HepG2 (cell line): ENCODE measurements at regions not wholly inside any gene's neighbourhood (a gene's known extent, or its start where the extent isn't known, plus 50 kb on each side); places are given as distances from the start of the nearest gene placed in this dataset.

Experiments
- ATAC-seq: fragments of 200-7000 bp; cut with Tn5 transposase; 3 replicates; pipeline ENCODE4 v1.9.1; 2020; ENCODE audit warnings: mild to moderate bottlenecking, moderate library complexity
- BruUV-seq: library from RNA; stranded (reverse); fragments of 400-500 nt; replicated peaks from 2 replicates; lab custom pipeline; 2021; lab: Mats Ljungman, UMichigan
- CTCF ChIA-PET: fragments of 300-600 bp; formaldehyde crosslinking; extraction: SDS; loops from one replicate; lab custom pipeline; 2021; ENCODE audit warnings: low total read pairs, inconsistent platforms, low intra/inter-chr PET ratio; lab: Yijun Ruan, JAX
- POLR2A ChIA-PET: fragments of 350-600 bp; sonication (Branson Sonifier 250); formaldehyde crosslinking; loops from one replicate; lab custom pipeline; 2020; ENCODE audit warnings: antibody characterized with exemption, inconsistent platforms; lab: Yijun Ruan, JAX
- DNase-seq: peaks from one replicate; pipeline ENCODE4 v3.0.0-alpha.2; 2015; ENCODE audit warnings: low spot score
- FAIRE-seq: peaks from 3 replicates; lab custom pipeline; 2011; peaks lifted over from hg19 to GRCh38; lab: Jason Lieb, UNC
- H2AFZ ChIP-seq: one replicate; pipeline ENCODE4 v1.6.1; 2011; ENCODE audit warnings: low read length, inconsistent platforms
- H3K27ac ChIP-seq: fragments of 300-600 bp; 3 replicates; pipeline ENCODE4 v1.8.0; 2011; ENCODE audit warnings: mixed run types, mild to moderate bottlenecking, mixed read lengths, low read length, inconsistent platforms; ENCODE audit not compliant: insufficient read depth; ENCODE audit errors: extremely low read length
- H3K27me3 ChIP-seq, 2 experiments: fragments of 200-600 bp in 1 of 2; 2 replicates in 1 of 2; 3 replicates in 1 of 2; pipeline versions ENCODE4 v1.6.0 to v1.8.0; 2011; ENCODE audit warnings: low read length in 2 of 2, mild to moderate bottlenecking in 2 of 2, moderate library complexity in 2 of 2, inconsistent platforms in 1 of 2; ENCODE audit not compliant: insufficient read depth in 2 of 2, control insufficient read depth in 1 of 2
- H3K36me3 ChIP-seq, 2 experiments: fragments of 200-600 bp in 1 of 2; replicated peaks in 1 of 2; 2 replicates in 1 of 2; 3 replicates in 1 of 2; pipeline versions ENCODE4 v1.5.1 to v1.8.0; 2011; ENCODE audit warnings: low read length in 2 of 2, inconsistent platforms in 1 of 2; ENCODE audit not compliant: insufficient read depth in 2 of 2, control insufficient read depth in 1 of 2
- H3K4me1 ChIP-seq: 2 replicates; pipeline ENCODE4 v1.5.1; 2012; ENCODE audit warnings: low read length, inconsistent platforms; ENCODE audit not compliant: insufficient read depth
- H3K4me2 ChIP-seq: 2 replicates; pipeline ENCODE4 v1.6.0; 2011; ENCODE audit warnings: low read depth, low read length, inconsistent platforms
- H3K4me3 ChIP-seq, 3 experiments: fragments of 200-600 bp in 1 of 3; sonication (generic), shearing (Covaris generic) in 1 of 3; replicated peaks in 1 of 3; 2 replicates each; pipeline ENCODE4 v1.5.1; 2011 to 2016; ENCODE audit warnings: low read length in 3 of 3, inconsistent platforms in 2 of 3, low read depth in 2 of 3, mild to moderate bottlenecking in 2 of 3, control low read depth in 1 of 3, mixed read lengths in 1 of 3; ENCODE audit not compliant: insufficient read depth in 1 of 3
- H3K79me2 ChIP-seq: one replicate; pipeline ENCODE4 v1.6.1; 2011; ENCODE audit warnings: low read length, inconsistent platforms; ENCODE audit not compliant: insufficient read depth
- H3K9ac ChIP-seq: 2 replicates; pipeline ENCODE4 v1.6.0; 2011; ENCODE audit warnings: mild to moderate bottlenecking, low read depth, low read length, inconsistent platforms; ENCODE audit not compliant: insufficient read depth
- H3K9me3 ChIP-seq: 2 replicates; pipeline ENCODE4 v1.5.1; 2012; ENCODE audit warnings: mild to moderate bottlenecking, low read length
- H4K20me1 ChIP-seq: 2 replicates; pipeline ENCODE4 v1.6.0; 2011; ENCODE audit warnings: inconsistent platforms, mild to moderate bottlenecking, low read length, moderate library complexity; ENCODE audit not compliant: insufficient read depth
- KDM6A ChIP-seq: IDR thresholded peaks from 2 replicates; pipeline ENCODE4 v1.6.1; 2016; ENCODE audit warnings: low read depth
- RBAK ChIP-seq: sonication (generic); formaldehyde crosslinking; IDR thresholded peaks from 2 replicates; pipeline ENCODE4 v1.5.1; 2020; ENCODE audit warnings: mild to moderate bottlenecking, missing genetic modification reagents
- ZNF274 ChIP-seq: sonication (generic); formaldehyde crosslinking; IDR thresholded peaks from 2 replicates; pipeline ENCODE4 v1.5.1; 2020; ENCODE audit warnings: mild to moderate bottlenecking, missing genetic modification reagents
- ZNF629 ChIP-seq: sonication (generic); formaldehyde crosslinking; conservative IDR thresholded peaks from 2 replicates; pipeline ENCODE4 v1.5.0; 2020; ENCODE audit warnings: missing genetic modification reagents
- WGBS: methylation state at CpG from one replicate; pipeline ENCODE4 v1.1.6; 2017; ENCODE audit warnings: low lambda C conversion rate; 5-methylcytosine and 5-hydroxymethylcytosine counted together
- in situ Hi-C: cut with HindIII; loops from 2 replicates; pipeline ENCODE4 v1.10.0; 2017; ENCODE audit warnings: low pct_unique_long_range_greater_than_20kb; ENCODE audit not compliant: extremely low pct_ligation_motif_present
- intact Hi-C: fragments of 100-400 bp; cut with micrococcal nuclease; formaldehyde crosslinking; loops from one replicate; pipeline ENCODE4 v1.10.0; 2022; ENCODE audit not compliant: unreplicated experiment

DNA sequence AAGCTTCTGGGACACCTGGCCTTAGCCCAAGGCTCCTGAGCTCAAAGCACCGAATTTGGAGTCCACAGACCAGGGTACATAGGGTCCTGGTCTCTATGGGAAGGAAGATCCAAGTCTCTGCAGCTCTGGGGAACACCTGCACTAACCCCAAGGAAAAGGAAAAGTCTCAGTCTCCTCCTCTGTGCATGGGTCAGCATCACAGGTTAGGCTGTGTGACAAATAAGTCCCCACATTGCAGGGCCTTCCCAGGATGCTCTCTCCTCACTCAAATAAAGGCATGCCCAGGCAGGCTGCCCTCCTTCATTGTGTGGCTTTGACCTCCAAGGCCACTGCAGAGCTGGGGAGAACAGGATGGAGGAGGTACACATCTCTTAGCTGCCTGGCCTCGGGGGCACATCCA is 121.0 kb upstream of the ZMIZ1 start:
- Histone ChIP-seq H3K36me3 (no peaks in the 10 kb centered on the region), H3K4me1 (peaks cover 44% of the 10 kb centered on the region), H3K79me2 (no peaks in the 10 kb centered on the region), H3K9ac (no peak overlapping the region), H2AFZ (no peak overlapping the region), H3K27me3 (no peaks in the 10 kb centered on the region), H3K27ac (no peak overlapping the region), H3K4me3 (no peak overlapping the region), H3K9me3 (peaks cover 5% of the 10 kb centered on the region; the same call in 1 of the 2 replicates), H4K20me1 (no peaks in the 10 kb centered on the region), H3K4me2 (no peak overlapping the region)
- no peak for DNase-seq
- intact Hi-C loops (no loop called here), in situ Hi-C loops (no loop called here)
- 60% methylated on average over 2 of the region's 2 CpGs for WGBS
- ChIA-PET CTCF (no interaction called here), POLR2A (interaction anchor here (0.8 to 4.5 kb wide), 3 partner anchors 18 to 27 kb away, joined by 3 to 24 read pairs (median 3); no protein-coding TSS in a partner anchor)
- BruUV-seq: no TSS peak
- no peak for ATAC-seq
- FAIRE-seq: no peak
- TF ChIP-seq RBAK (peak; percentile 91), ZNF274 (no peak)
- TF ChIP-seq, all 625 proteins: peak for 1

DNA sequence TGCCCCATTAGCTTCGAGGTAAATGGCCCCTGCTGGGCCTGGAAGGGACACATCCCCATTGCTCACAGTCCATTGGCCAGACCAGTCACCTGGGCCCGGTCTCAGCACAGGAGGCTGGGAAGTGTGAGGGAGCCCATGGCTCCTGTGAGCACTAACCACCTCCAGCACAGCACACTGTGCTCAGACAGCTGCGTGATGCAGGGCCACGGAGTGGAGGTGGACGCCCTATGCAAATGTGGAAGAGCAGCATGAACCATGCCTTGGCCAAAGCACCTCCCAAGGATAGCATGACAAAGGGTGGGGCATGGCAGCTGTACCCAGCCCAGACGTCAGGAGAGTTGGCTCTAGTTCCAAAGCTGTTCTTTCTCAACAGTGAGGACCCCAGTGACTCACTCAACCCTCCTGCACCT is 120.1 kb upstream of the ZMIZ1 start:
- POLR2A ChIA-PET: no interaction called here
- 84% methylated on average over 2 of the region's 6 CpGs for WGBS
- Histone ChIP-seq H2AFZ (no peak overlapping the region), H3K4me1 (peaks cover 44% of the 10 kb centered on the region), H3K4me2 (no peak overlapping the region), H3K9me3 (no peaks in the 10 kb centered on the region; the same call in 1 of the 2 replicates), H3K4me3 (no peak overlapping the region), H3K36me3 (no peaks in the 10 kb centered on the region), H4K20me1 (no peaks in the 10 kb centered on the region), H3K9ac (no peak overlapping the region), H3K27me3 (no peaks in the 10 kb centered on the region), H3K79me2 (no peaks in the 10 kb centered on the region), H3K27ac (no peak overlapping the region)
- TF ChIP-seq ZNF629 (0 out of 2 replicates have a peak, but pooled peaks have one; percentile 28), KDM6A (no peak)
- no TSS peak for BruUV-seq
- intact Hi-C loops (no loop called here), in situ Hi-C loops (no loop called here)
- CTCF ChIA-PET: no interaction called here
- no peak for FAIRE-seq
- ATAC-seq: no peak
- no peak for DNase-seq
